RWPE2 (cell line): ENCODE measurements at regions not wholly inside any gene's neighbourhood (a gene's known extent, or its start where the extent isn't known, plus 50 kb on each side); places are given as distances from the start of the nearest gene placed in this dataset.

ENCODE experiments used
- ATAC-seq: fragments of 200-7000 bp; cut with Tn5 transposase; 3 replicates; pipeline ENCODE4 v1.9.1; 2021; ENCODE audit warnings: low read depth
- DNase-seq: peaks from one replicate; pipeline ENCODE4 v3.0.0-alpha.2; 2020; ENCODE audit warnings: low spot score
- H3K27ac ChIP-seq: fragments of 450-650 bp; 2 replicates; pipeline ENCODE4 v1.5.1; 2017; ENCODE audit warnings: mild to moderate bottlenecking; ENCODE audit not compliant: poor library complexity, severe bottlenecking
- H3K27me3 ChIP-seq: fragments of 250-450 bp; sonication (Bioruptor Pico); 2 replicates; pipeline ENCODE4 v1.5.1; 2021; ENCODE audit warnings: mild to moderate bottlenecking, moderate library complexity; ENCODE audit not compliant: insufficient read depth, poor library complexity, severe bottlenecking
- H3K36me3 ChIP-seq: fragments of 250-450 bp; sonication (Bioruptor Pico); 2 replicates; pipeline ENCODE4 v1.5.1; 2020; ENCODE audit warnings: low read depth, mild to moderate bottlenecking, moderate library complexity
- H3K4me1 ChIP-seq: fragments of 250-450 bp; sonication (Bioruptor Pico); 2 replicates; pipeline ENCODE4 v1.5.1; 2021; ENCODE audit warnings: mild to moderate bottlenecking, moderate library complexity; ENCODE audit not compliant: insufficient read depth, poor library complexity, severe bottlenecking
- H3K4me3 ChIP-seq: fragments of 250-450 bp; sonication (Bioruptor Pico); 2 replicates; pipeline ENCODE4 v1.5.1; 2021; ENCODE audit warnings: mild to moderate bottlenecking, moderate library complexity; ENCODE audit not compliant: severe bottlenecking
- H3K9me3 ChIP-seq: fragments of 250-450 bp; sonication (Bioruptor Pico); 2 replicates; pipeline ENCODE4 v1.5.1; 2021; ENCODE audit warnings: mild to moderate bottlenecking, moderate library complexity; ENCODE audit not compliant: severe bottlenecking
- CTCF ChIP-seq: fragments of 450-650 bp; IDR thresholded peaks from one replicate; pipeline ENCODE4 v1.5.1; 2017; ENCODE audit warnings: mild to moderate bottlenecking, moderate library complexity; ENCODE audit not compliant: poor library complexity, severe bottlenecking

GRCh38 chr16:59356144-59356543, 622.0 kb upstream of the GOT2 start:
- DNase-seq (no peak), ATAC-seq (no peak)
- H3K4me3 ChIP-seq = no peak overlapping the region
- TF ChIP-seq CTCF = no peak
- H3K27me3 ChIP-seq = peaks cover 8% of the 10 kb centered on the region
- H3K4me1 ChIP-seq = no peaks in the 10 kb centered on the region
- H3K9me3 ChIP-seq = no peaks in the 10 kb centered on the region
- no peak overlapping the region for H3K27ac ChIP-seq
- no peaks in the 10 kb centered on the region for H3K36me3 ChIP-seq

- Histone ChIP-seq H3K36me3 (no peaks in the 10 kb centered on the region), H3K4me1 (no peaks in the 10 kb centered on the region), H3K9me3 (no peaks in the 10 kb centered on the region), H3K27me3 (peaks cover 8% of the 10 kb centered on the region), H3K27ac (no peak overlapping the region), H3K4me3 (no peak overlapping the region)
- ATAC-seq (no peak), DNase-seq (no peak)
- TF ChIP-seq CTCF = no peak
These were observed 621.6 kb upstream of the GOT2 start for GRCh38 chr16:59355704-59356103.

DNA sequence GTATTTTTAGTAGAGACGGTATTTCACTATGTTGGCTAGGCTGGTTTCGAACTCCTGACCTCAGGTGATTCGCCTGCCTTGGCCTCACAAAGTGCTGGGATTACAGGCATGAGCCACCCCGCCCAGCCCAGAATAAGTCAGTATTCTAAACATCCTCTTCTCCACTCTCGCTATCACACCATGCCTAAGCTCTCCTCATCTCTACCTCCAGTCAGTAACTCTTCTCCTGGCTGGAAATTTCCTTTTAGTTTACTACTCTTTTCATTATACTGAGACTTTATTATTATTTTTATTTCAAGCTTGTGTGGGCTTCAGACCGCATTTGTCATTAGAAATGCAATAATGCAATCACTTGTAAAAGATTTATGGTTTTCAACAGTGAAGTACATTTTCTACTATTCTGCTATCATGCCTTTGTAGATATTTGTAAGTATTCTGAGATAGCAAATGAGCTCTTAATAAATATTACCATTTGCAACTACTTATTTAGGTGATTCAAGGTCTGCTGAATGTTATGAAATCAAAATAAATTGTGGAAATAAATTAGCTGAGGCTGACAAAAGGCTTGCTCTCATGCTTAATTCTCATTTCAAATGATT, 617.3 kb upstream of the GOT2 start:
- DNase-seq = no peak
- TF ChIP-seq CTCF = no peak
- ATAC-seq = no peak
- no peaks in the 10 kb centered on the region for H3K4me1 ChIP-seq
- no peaks in the 10 kb centered on the region for H3K36me3 ChIP-seq
- no peak overlapping the region for H3K4me3 ChIP-seq
- H3K27me3 ChIP-seq = peaks cover 5% of the 10 kb centered on the region
- no peaks in the 10 kb centered on the region for H3K9me3 ChIP-seq
- H3K27ac ChIP-seq = no peak overlapping the region

DNA sequence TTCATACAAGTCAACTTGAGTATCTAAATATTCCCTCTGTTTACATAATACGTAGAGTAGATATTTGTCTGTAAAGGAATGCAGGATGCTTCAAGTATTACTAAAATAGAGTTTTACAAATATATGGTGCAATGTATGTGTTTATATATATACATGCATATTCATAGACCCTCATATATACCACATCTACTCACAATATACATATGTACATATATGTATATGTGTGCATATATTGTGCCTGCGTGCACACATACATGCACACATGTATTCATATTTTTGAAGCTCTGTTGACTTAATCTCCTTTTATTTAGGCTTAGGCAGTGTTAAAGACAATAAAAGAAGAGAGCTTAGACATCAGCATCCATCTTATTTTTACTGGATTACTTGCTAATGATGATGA, 616.6 kb upstream of the GOT2 start:
- no peak for ATAC-seq

More for the DNA sequence above, 616.6 kb upstream of the GOT2 start:
- Histone ChIP-seq H3K27ac (no peak overlapping the region), H3K4me1 (no peaks in the 10 kb centered on the region), H3K36me3 (no peaks in the 10 kb centered on the region), H3K9me3 (no peaks in the 10 kb centered on the region), H3K4me3 (no peak overlapping the region), H3K27me3 (peaks cover 9% of the 10 kb centered on the region)
- no peak for DNase-seq
- TF ChIP-seq CTCF = no peak
